Left lung (tissue), 4 donors: ENCODE measurements at regions not wholly inside any gene's neighbourhood (a gene's known extent, or its start where the extent isn't known, plus 50 kb on each side); places are given as distances from the start of the nearest gene placed in this dataset.
A peak's percentile ranks its signal among the peaks of the same experiment; 100 is the strongest.

Experiments used
- ATAC-seq: fragments of 200-7000 bp; cut with Tn5 transposase; one replicate; pipeline ENCODE4 v1.9.1; 2020; ENCODE audit warnings: moderate library complexity
- DNase-seq, 4 donors: peaks; one replicate each; pipeline ENCODE4 v3.0.0-alpha.2; 2013 to 2020
- H3K27ac ChIP-seq, 2 donors: fragments of 200-600 bp; sonication (generic) in 1 of 2; one replicate each; pipeline versions ENCODE4 v1.5.0 to v1.8.0; 2020 to 2021
- H3K27me3 ChIP-seq, 2 donors: fragments of 200-600 bp; sonication (generic) in 1 of 2; one replicate each; pipeline versions ENCODE4 v1.5.0 to v1.8.0; 2020 to 2021
- H3K36me3 ChIP-seq, 2 donors: fragments of 200-600 bp; sonication (generic) in 1 of 2; one replicate each; pipeline versions ENCODE4 v1.5.0 to v1.8.0; 2020 to 2021
- H3K4me1 ChIP-seq, 2 donors: fragments of 200-600 bp; one replicate each; pipeline ENCODE4 v1.8.0; 2021
- H3K4me3 ChIP-seq, 2 donors: fragments of 200-600 bp; sonication (generic) in 1 of 2; one replicate each; pipeline versions ENCODE4 v1.5.0 to v1.8.0; 2020 to 2021; ENCODE audit warnings: mild to moderate bottlenecking in 1 of 2
- H3K9me3 ChIP-seq, 2 donors: fragments of 200-600 bp; sonication (generic) in 1 of 2; one replicate each; pipeline versions ENCODE4 v1.5.0 to v1.8.0; 2020 to 2021
- intact Hi-C, 2 donors: fragments of 100-400 bp; cut with DNase I; formaldehyde crosslinking; loops; one replicate each; pipeline versions ENCODE4 v1.11.2 to v1.14.2; 2022
- TF ChIP-seq, protein P1 (sequence below), 2 donors: fragments of 200-600 bp; sonication (generic) in 1 of 2; IDR thresholded peaks; one replicate each; pipeline versions ENCODE4 v1.5.0 to v1.8.0; 2021; ENCODE audit warnings: antibody characterized with exemption in 2 of 2
- donor health status: DM: no; HTN: yes; CAD: no.
- donor health status: DM: no; HTN: no; CAD: no.

DNA sequence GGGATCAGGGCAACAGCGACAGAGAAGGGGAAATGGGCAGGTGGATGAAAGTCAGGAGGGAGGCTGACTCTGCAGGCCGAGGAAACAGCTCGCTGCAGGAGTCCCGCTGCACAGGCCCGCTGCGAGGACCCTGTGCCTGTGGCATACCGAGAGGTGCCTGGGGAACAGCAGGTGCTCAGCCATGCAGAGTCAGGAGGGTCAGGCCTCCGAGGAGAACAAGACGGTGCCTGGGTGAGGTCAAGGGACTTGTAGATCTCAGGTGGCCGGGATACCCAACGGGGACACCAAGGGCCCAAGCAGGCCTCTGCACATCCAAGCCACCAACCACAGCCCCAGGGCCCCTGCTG is 67.5 kb downstream of the NCOR2 start:
- intact Hi-C loops = no loop called here
- ATAC-seq (no peak), DNase-seq (no peak)
- Histone ChIP-seq H3K9me3 (no peaks in the 10 kb centered on the region), H3K27me3 (no peaks in the 10 kb centered on the region), H3K4me1 (peaks cover 26 to 70% of the 10 kb centered on the region in 2 donors), H3K27ac (peak overlapping the region in 1 of 2 donors; percentile 42), H3K4me3 (no peak overlapping the region), H3K36me3 (peaks cover 0 to 8% of the 10 kb centered on the region in 2 donors)
- TF ChIP-seq, protein P1, sequence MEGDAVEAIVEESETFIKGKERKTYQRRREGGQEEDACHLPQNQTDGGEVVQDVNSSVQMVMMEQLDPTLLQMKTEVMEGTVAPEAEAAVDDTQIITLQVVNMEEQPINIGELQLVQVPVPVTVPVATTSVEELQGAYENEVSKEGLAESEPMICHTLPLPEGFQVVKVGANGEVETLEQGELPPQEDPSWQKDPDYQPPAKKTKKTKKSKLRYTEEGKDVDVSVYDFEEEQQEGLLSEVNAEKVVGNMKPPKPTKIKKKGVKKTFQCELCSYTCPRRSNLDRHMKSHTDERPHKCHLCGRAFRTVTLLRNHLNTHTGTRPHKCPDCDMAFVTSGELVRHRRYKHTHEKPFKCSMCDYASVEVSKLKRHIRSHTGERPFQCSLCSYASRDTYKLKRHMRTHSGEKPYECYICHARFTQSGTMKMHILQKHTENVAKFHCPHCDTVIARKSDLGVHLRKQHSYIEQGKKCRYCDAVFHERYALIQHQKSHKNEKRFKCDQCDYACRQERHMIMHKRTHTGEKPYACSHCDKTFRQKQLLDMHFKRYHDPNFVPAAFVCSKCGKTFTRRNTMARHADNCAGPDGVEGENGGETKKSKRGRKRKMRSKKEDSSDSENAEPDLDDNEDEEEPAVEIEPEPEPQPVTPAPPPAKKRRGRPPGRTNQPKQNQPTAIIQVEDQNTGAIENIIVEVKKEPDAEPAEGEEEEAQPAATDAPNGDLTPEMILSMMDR (IDR thresholded peaks at IDR 0.05) = no peak

DNA sequence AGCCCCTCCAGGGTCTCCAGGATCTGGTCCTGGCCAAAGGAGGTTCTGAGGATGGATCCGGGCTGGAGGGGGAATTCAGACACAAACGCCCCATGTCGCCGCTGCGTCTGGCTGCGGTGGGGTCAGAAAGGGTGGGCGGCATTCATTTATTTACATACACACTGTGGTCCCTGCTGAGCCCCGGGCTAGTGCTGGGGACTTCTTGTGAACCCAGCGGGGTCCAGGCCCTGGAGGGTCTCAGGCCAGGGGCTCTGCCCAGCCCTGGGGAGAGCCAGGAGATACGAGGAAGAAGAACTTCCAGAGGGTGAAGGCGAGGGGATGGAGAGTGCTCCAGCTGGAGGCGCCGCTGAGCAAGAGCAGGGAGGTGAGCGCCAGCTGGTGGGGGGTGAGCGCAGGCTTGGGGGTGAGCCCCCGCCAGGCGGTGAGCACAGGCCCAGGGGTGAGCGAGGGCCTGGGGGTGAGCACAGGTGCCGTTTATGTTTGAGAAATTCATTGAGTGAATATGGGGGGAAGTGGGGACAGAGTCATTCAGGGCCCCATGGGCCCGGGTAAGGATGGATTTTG is 68.1 kb downstream of the NCOR2 start:
- DNase-seq = no peak
- ATAC-seq = no peak
- TF ChIP-seq, protein P1 (IDR thresholded peaks at IDR 0.05) = no peak
- Histone ChIP-seq H3K4me1 (peaks cover 26 to 67% of the 10 kb centered on the region in 2 donors), H3K27ac (peak overlapping the region in 1 of 2 donors; percentile 61), H3K36me3 (peaks cover 0 to 14% of the 10 kb centered on the region in 2 donors), H3K27me3 (no peaks in the 10 kb centered on the region), H3K4me3 (no peak overlapping the region), H3K9me3 (no peaks in the 10 kb centered on the region)
- intact Hi-C loops = no loop called here

DNA sequence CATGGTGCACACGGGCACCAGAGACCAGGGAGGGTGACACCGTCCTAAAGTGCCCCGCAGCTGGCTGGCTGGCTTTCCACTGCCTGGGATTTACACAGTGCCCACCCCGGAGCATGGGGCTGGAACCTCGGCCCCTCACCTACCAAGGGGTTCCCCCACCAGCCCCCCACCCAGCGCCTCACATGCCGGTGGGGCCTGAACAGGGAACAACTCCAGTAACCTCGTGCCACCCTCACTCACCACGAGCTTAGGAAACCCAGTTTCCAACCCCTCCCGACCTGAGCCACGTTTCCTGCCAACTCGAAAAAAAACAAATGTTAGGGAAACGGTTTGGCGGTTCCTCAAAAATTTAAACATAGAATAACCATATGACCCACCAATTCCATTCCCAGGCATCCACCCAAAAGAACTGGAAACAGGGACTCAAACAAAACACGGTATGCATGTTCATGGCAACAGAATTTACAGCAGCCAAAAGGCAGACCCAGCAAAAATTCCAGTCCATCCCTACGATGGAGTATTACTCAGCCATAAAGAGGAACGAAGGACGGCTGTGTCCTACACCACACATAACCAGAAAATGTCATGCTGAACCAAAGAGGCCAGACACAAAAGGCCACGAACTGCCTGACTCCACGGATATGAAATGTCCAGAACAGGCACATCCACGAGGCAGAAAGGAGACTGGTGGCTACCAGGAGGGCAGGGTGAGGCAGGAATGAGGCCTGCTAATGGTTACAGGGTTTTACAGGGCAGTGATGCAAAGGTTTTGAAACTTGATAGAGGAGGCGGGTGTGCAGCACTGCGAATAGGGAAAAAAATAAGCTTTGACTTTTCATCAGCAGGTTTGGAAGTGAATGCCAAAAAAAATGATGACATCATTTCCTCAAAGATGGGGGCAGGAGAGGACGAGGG is 68.9 kb downstream of the NCOR2 start:
- DNase-seq = peak in 1 of 4 donors; percentile 74
- Histone ChIP-seq H3K27ac (peak overlapping the region; percentile 51 to 61), H3K9me3 (no peaks in the 10 kb centered on the region), H3K27me3 (no peaks in the 10 kb centered on the region), H3K36me3 (peaks cover 0 to 21% of the 10 kb centered on the region in 2 donors), H3K4me1 (peaks cover 26 to 67% of the 10 kb centered on the region in 2 donors), H3K4me3 (no peak overlapping the region)
- ATAC-seq = no peak
- intact Hi-C loops = no loop called here
- TF ChIP-seq, protein P1 (IDR thresholded peaks at IDR 0.05) = no peak

DNA sequence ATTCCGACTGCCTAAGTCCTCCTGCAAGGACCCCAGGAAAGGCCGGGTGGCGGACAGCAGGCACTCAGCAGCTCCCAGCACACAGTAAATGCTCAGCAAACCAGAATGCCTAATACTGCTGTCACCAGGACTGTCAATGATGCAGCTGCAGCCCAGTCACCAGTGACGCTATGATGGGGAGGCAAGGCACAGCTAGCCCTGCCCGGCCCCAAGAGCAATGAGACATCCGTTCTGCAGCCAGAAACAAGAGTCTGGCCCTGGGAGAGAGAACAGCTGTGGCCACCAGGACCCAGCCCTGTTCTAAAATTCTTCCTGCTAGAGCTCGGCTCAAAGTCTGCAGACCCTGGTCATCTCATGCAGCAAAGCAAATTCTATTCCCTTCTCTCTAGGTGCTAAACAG is 69.8 kb downstream of the NCOR2 start:
- Histone ChIP-seq H3K27ac (peak overlapping the region; percentile 51 to 61), H3K4me3 (no peak overlapping the region), H3K9me3 (no peaks in the 10 kb centered on the region), H3K27me3 (no peaks in the 10 kb centered on the region), H3K4me1 (peaks cover 26 to 71% of the 10 kb centered on the region in 2 donors), H3K36me3 (peaks cover 0 to 30% of the 10 kb centered on the region in 2 donors)
- ATAC-seq (peak; percentile 13), DNase-seq (peak in 1 of 4 donors; percentile 73)
- intact Hi-C loops = no loop called here
- TF ChIP-seq, protein P1 (IDR thresholded peaks at IDR 0.05) = no peak

DNA sequence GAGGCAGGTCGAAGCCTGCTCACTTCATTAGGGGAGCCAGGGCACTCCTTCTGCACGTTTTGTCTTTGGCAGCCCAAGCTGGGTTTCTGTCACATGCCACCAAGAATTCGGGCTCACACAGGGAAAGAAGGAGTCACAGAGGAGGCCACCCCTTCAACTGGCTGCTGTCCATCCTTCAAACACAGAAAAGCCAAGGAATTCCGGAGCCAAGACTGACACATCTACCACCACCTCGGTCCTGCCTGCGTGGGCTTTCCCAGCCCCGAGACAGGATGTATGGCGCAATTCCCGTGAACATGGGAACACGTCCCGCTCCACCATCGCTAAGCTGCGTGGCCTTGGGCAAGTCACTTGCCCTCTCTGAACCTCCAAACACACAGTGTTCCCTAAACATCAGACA is 70.4 kb downstream of the NCOR2 start:
- TF ChIP-seq, protein P1 (IDR thresholded peaks at IDR 0.05) = no peak
- no peak overlapping the region for H3K4me3 ChIP-seq
- ATAC-seq (no peak), DNase-seq (no peak)
- no peak overlapping the region for H3K27ac ChIP-seq
- peaks cover 0 to 36% of the 10 kb centered on the region in 2 donors for H3K36me3 ChIP-seq
- no peaks in the 10 kb centered on the region for H3K27me3 ChIP-seq
- peaks cover 26 to 72% of the 10 kb centered on the region in 2 donors for H3K4me1 ChIP-seq
- intact Hi-C loops = no loop called here
- no peaks in the 10 kb centered on the region for H3K9me3 ChIP-seq
